H1 (cell line): ENCODE measurements at regions not wholly inside any gene's neighbourhood (a gene's known extent, or its start where the extent isn't known, plus 50 kb on each side); places are given as distances from the start of the nearest gene placed in this dataset.

Source experiments
- CTCF ChIA-PET: fragments of 300-600 bp; sonication (Branson Sonifier 250); formaldehyde crosslinking; loops from one replicate; lab custom pipeline; 2021; ENCODE audit not compliant: partially characterized antibody; lab: Charles Lee
- POLR2A ChIA-PET: fragments of 300-600 bp; sonication (Branson Sonifier 250); formaldehyde crosslinking; loops from one replicate; lab custom pipeline; 2021; ENCODE audit warnings: inconsistent platforms; ENCODE audit not compliant: partially characterized antibody; lab: Charles Lee
- DNase-seq, 2 experiments: peaks; one replicate each; pipeline versions ENCODE4 v3.0.0 to v3.0.0-alpha.2; 2010 to 2022; ENCODE audit warnings: low spot score in 2 of 2, low read depth in 1 of 2, mixed read lengths in 1 of 2
- FAIRE-seq: peaks from 2 replicates; lab custom pipeline; 2011; peaks lifted over from hg19 to GRCh38; lab: Jason Lieb, UNC
- H2AFZ ChIP-seq: 2 replicates; pipeline ENCODE4 v1.8.1; 2012; ENCODE audit warnings: low read length, inconsistent platforms
- H2AK5ac ChIP-seq: 2 replicates; pipeline ENCODE4 v1.6.1; 2013; ENCODE audit warnings: low read depth, low read length
- H2BK120ac ChIP-seq: replicated peaks from 2 replicates; pipeline ENCODE3; 2013; ENCODE audit warnings: low read depth, low read length, inconsistent platforms
- H2BK12ac ChIP-seq: 2 replicates; pipeline ENCODE4 v1.6.1; 2013; ENCODE audit warnings: low read depth, low read length
- H2BK15ac ChIP-seq: 2 replicates; pipeline ENCODE4 v1.6.1; 2013; ENCODE audit warnings: low read length
- H2BK20ac ChIP-seq: 2 replicates; pipeline ENCODE4 v1.6.1; 2013; ENCODE audit warnings: low read length
- H2BK5ac ChIP-seq: 2 replicates; pipeline ENCODE4 v1.6.1; 2013; ENCODE audit warnings: low read depth, low read length
- H3K14ac ChIP-seq: 2 replicates; pipeline ENCODE4 v1.6.1; 2013; ENCODE audit warnings: inconsistent platforms; ENCODE audit not compliant: insufficient read length
- H3K18ac ChIP-seq: 2 replicates; pipeline ENCODE4 v1.6.1; 2013; ENCODE audit warnings: low read length; ENCODE audit errors: extremely low read depth
- H3K23ac ChIP-seq: 2 replicates; pipeline ENCODE4 v1.6.1; 2013; ENCODE audit warnings: inconsistent platforms; ENCODE audit not compliant: insufficient read length
- H3K23me2 ChIP-seq: 2 replicates; pipeline ENCODE4 v1.6.1; 2013; ENCODE audit warnings: low read depth, low read length
- H3K27ac ChIP-seq: 2 replicates; pipeline ENCODE4 v1.6.1; 2011; ENCODE audit warnings: low read depth, low read length, inconsistent platforms
- H3K27me3 ChIP-seq, 4 experiments: replicated peaks in 1 of 4; 1 replicate in 1 of 4; 2 replicates in 3 of 4; pipeline versions ENCODE4 v1.6.1 to v1.8.1; 2011 to 2013; ENCODE audit warnings: low read length in 3 of 4, mild to moderate bottlenecking in 3 of 4, inconsistent platforms in 2 of 4, mixed read lengths in 2 of 4, moderate library complexity in 1 of 4; ENCODE audit not compliant: control insufficient read depth in 3 of 4, insufficient read depth in 3 of 4; ENCODE audit errors: extremely low read depth in 1 of 4
- H3K36me3 ChIP-seq, 4 experiments: 2 replicates each; pipeline versions ENCODE4 v1.6.1 to v1.8.1; 2011 to 2013; ENCODE audit warnings: mild to moderate bottlenecking in 4 of 4, low read length in 3 of 4, moderate library complexity in 2 of 4, control low read depth in 1 of 4, inconsistent platforms in 1 of 4; ENCODE audit not compliant: insufficient read depth in 4 of 4, control insufficient read depth in 2 of 4
- H3K4ac ChIP-seq: replicated peaks from 2 replicates; pipeline ENCODE3; 2013; ENCODE audit warnings: low read length, low read depth, mixed read lengths, inconsistent platforms; ENCODE audit not compliant: insufficient read length
- H3K4me1 ChIP-seq, 4 experiments: replicated peaks in 1 of 4; 1 replicate in 1 of 4; 2 replicates in 3 of 4; pipeline versions ENCODE4 v1.6.1 to v1.8.1; 2011 to 2013; ENCODE audit warnings: low read length in 3 of 4, inconsistent platforms in 2 of 4, mixed read lengths in 1 of 4; ENCODE audit not compliant: insufficient read depth in 4 of 4, control insufficient read depth in 3 of 4
- H3K4me2 ChIP-seq, 2 experiments: 2 replicates each; pipeline versions ENCODE4 v1.6.1 to v1.8.1; 2011 to 2013; ENCODE audit warnings: low read depth in 2 of 2, low read length in 2 of 2, control low read depth in 1 of 2, inconsistent platforms in 1 of 2, mild to moderate bottlenecking in 1 of 2; ENCODE audit not compliant: insufficient read depth in 1 of 2
- H3K4me3 ChIP-seq, 4 experiments: fragments of 200-600, 300-600 bp in 1 of 4; sonication (generic), shearing (Covaris generic), sonication (Bioruptor Twin) in 1 of 4; 2 replicates each; pipeline versions ENCODE4 v1.5.1 to v1.8.1; 2011 to 2016; ENCODE audit warnings: low read length in 4 of 4, low read depth in 3 of 4, control low read depth in 2 of 4, inconsistent platforms in 2 of 4, mild to moderate bottlenecking in 2 of 4, mixed read lengths in 1 of 4, moderate library complexity in 1 of 4; ENCODE audit not compliant: insufficient read depth in 2 of 4; ENCODE audit errors: extremely low read depth in 1 of 4
- H3K56ac ChIP-seq: replicated peaks from 2 replicates; pipeline ENCODE3; 2013; ENCODE audit warnings: low read depth, mild to moderate bottlenecking, mixed read lengths, low read length, inconsistent platforms; ENCODE audit not compliant: insufficient read length
- H3K79me1 ChIP-seq: 2 replicates; pipeline ENCODE4 v1.6.1; 2013; ENCODE audit warnings: low read depth, low read length, control low read depth
- H3K79me2 ChIP-seq, 2 experiments: 2 replicates each; pipeline versions ENCODE4 v1.6.1 to v1.8.1; 2012 to 2013; ENCODE audit warnings: low read length in 2 of 2, mild to moderate bottlenecking in 2 of 2, inconsistent platforms in 1 of 2; ENCODE audit not compliant: insufficient read depth in 2 of 2, control insufficient read depth in 1 of 2
- H3K9ac ChIP-seq, 4 experiments: replicated peaks in 1 of 4; 1 replicate in 1 of 4; 2 replicates in 3 of 4; pipeline versions ENCODE4 v1.6.1 to v1.8.1; 2011 to 2013; ENCODE audit warnings: low read depth in 3 of 4, low read length in 3 of 4, control low read depth in 2 of 4, mild to moderate bottlenecking in 2 of 4, moderate library complexity in 2 of 4, inconsistent platforms in 1 of 4; ENCODE audit errors: extremely low read depth in 1 of 4
- H3K9me3 ChIP-seq, 2 experiments: 2 replicates each; pipeline versions ENCODE4 v1.6.1 to v1.8.1; 2012 to 2013; ENCODE audit warnings: mild to moderate bottlenecking in 2 of 2, moderate library complexity in 2 of 2, control low read depth in 1 of 2, inconsistent platforms in 1 of 2, low read depth in 1 of 2, low read length in 1 of 2, mixed read lengths in 1 of 2; ENCODE audit not compliant: insufficient read depth in 2 of 2
- H4K20me1 ChIP-seq, 2 experiments: replicated peaks in 1 of 2; 2 replicates each; pipeline versions ENCODE3 to v1.8.1; 2011 to 2013; ENCODE audit warnings: inconsistent platforms in 2 of 2, low read length in 2 of 2, mild to moderate bottlenecking in 1 of 2; ENCODE audit not compliant: insufficient read depth in 2 of 2, control insufficient read depth in 1 of 2
- H4K5ac ChIP-seq: 2 replicates; pipeline ENCODE4 v1.6.1; 2013; ENCODE audit warnings: low read length, low read depth, mixed read lengths, inconsistent platforms; ENCODE audit not compliant: insufficient read length
- H4K8ac ChIP-seq: 2 replicates; pipeline ENCODE4 v1.8.0; 2013; ENCODE audit warnings: mild to moderate bottlenecking, moderate library complexity, low read length, inconsistent platforms; ENCODE audit not compliant: insufficient read depth; ENCODE audit errors: extremely low read depth
- H4K91ac ChIP-seq: replicated peaks from 2 replicates; pipeline ENCODE3; 2013; ENCODE audit warnings: low read length, mixed read lengths, inconsistent platforms; ENCODE audit not compliant: insufficient read length
- HDAC2 ChIP-seq, 2 experiments: fragments of 300-600 bp in 1 of 2; sonication (generic) in 1 of 2; IDR thresholded peaks; 2 replicates each; pipeline ENCODE4 v1.6.1; 2011 to 2012; ENCODE audit warnings: low read depth in 2 of 2, low read length in 2 of 2, mild to moderate bottlenecking in 2 of 2, moderate library complexity in 2 of 2, borderline replicate concordance in 1 of 2, inconsistent platforms in 1 of 2
- POLR2A ChIP-seq, 2 experiments: IDR thresholded peaks; 1 replicate in 1 of 2; 2 replicates in 1 of 2; pipeline ENCODE4 v1.6.1; 2011; ENCODE audit warnings: low read depth in 2 of 2, low read length in 2 of 2, mild to moderate bottlenecking in 2 of 2; ENCODE audit errors: control extremely low read depth in 1 of 2
- RFX5 ChIP-seq: IDR thresholded peaks from 2 replicates; pipeline ENCODE4 v1.6.1; 2011; ENCODE audit warnings: low read depth, low read length, improper control_type of control experiment, borderline replicate concordance
- WGBS, 2 experiments: shearing (Covaris generic) in 1 of 2; methylation state at CpG; one replicate each; pipeline versions ENCODE4 v1.1.6 to v1.1.7; 2013 to 2015; ENCODE audit warnings: low lambda C conversion rate in 2 of 2, mixed read lengths in 2 of 2, inconsistent platforms in 1 of 2, low coverage in 1 of 2, missing lambda C conversion rate in 1 of 2; ENCODE audit not compliant: insufficient replicate concordance in 2 of 2, insufficient coverage in 1 of 2, insufficient read length in 1 of 2; ENCODE audit errors: extremely low coverage in 1 of 2, missing lambda C conversion rate in 1 of 2; 5-methylcytosine and 5-hydroxymethylcytosine counted together

- no peak overlapping the region for H3K56ac ChIP-seq
- no peak overlapping the region for H3K4ac ChIP-seq
- no peak overlapping the region for H3K14ac ChIP-seq
- H3K9me3 ChIP-seq, result no peaks in the 10 kb centered on the region
- H2BK5ac ChIP-seq, result no peak overlapping the region
- FAIRE-seq, result no peak
- no peak overlapping the region for H3K23ac ChIP-seq
- no peak overlapping the region for H3K9ac ChIP-seq
- no peak overlapping the region for H4K8ac ChIP-seq
- H3K18ac ChIP-seq, result no peak overlapping the region
- no peak overlapping the region for H4K5ac ChIP-seq
- no peak overlapping the region for H2BK20ac ChIP-seq
- H2BK15ac ChIP-seq, result no peak overlapping the region
- no peaks in the 10 kb centered on the region for H3K23me2 ChIP-seq
- no peak overlapping the region for H2AK5ac ChIP-seq
- TF ChIP-seq POLR2A (IDR thresholded peaks at IDR 0.05; ENCODE audit: control extremely low read depth in 1 of 2, low read depth in 2 of 2, low read length in 2 of 2) (no peak), HDAC2 (IDR thresholded peaks at IDR 0.05; ENCODE audit: borderline replicate concordance in 1 of 2, low read depth in 2 of 2, low read length in 2 of 2) (no peak), RFX5 (no peak)
- TF ChIP-seq, all 59 proteins: peak for 0
- Histone ChIP-seq H3K4me2 (no peak overlapping the region), H3K79me1 (no peaks in the 10 kb centered on the region), H3K4me3 (no peak overlapping the region), H3K79me2 (no peaks in the 10 kb centered on the region), H3K27ac (no peak overlapping the region), H3K4me1 (no peaks in the 10 kb centered on the region), H4K20me1 (no peaks in the 10 kb centered on the region), H2AFZ (no peak overlapping the region), H3K36me3 (no peaks in the 10 kb centered on the region), H3K27me3 (no peaks in the 10 kb centered on the region), H4K91ac (no peak overlapping the region), H2BK12ac (no peak overlapping the region), H2BK120ac (no peak overlapping the region)
- WGBS, 2 experiments, result 93% methylated on average over 9 of the region's 12 CpGs; no CpG with 5 or more reads in 1 of the 2 experiments
- ChIA-PET POLR2A (no interaction called here), CTCF (no interaction called here)
- DNase-seq, result no peak
These were observed 318.4 kb downstream of the AJAP1 start for GRCh38 chr1:4972761-4973320.
